SH-SY5Y (cell line): ENCODE measurements at regions not wholly inside any gene's neighbourhood (a gene's known extent, or its start where the extent isn't known, plus 50 kb on each side); places are given as distances from the start of the nearest gene placed in this dataset.

Experiments
- GATA2 ChIP-seq: IDR thresholded peaks from 2 replicates; pipeline ENCODE4 v1.6.1; 2011; ENCODE audit warnings: mild to moderate bottlenecking, low read depth, low read length
- GATA3 ChIP-seq: IDR thresholded peaks from 2 replicates; pipeline ENCODE4 v1.6.1; 2011; ENCODE audit warnings: low read depth, mild to moderate bottlenecking, low read length, moderate library complexity

GRCh38 chr3:78257951-78258530, 1218.1 kb downstream of the ROBO2 start:
- TF ChIP-seq GATA2 (no peak), GATA3 (no peak)
